ENCODE measurements at regions not wholly inside any gene's neighbourhood (a gene's known extent, or its start where the extent isn't known, plus 50 kb on each side); places are given as distances from the start of the nearest gene placed in this dataset.

- ATAC-seq (ENCODE audit: low read depth), result no peak
- Histone ChIP-seq H3K27ac (ENCODE audit: insufficient read depth, low read length) (no peak overlapping the region), H3K9me1 (ENCODE audit: insufficient read depth, low read length) (no peaks in the 10 kb centered on the region), H2BK20ac (ENCODE audit: low read depth, low read length) (no peak overlapping the region), H2BK120ac (ENCODE audit: low read depth, low read length) (no peak overlapping the region), H4K8ac (ENCODE audit: low read depth in 2 of 2, low read length in 2 of 2) (no peak overlapping the region), H3K4me2 (ENCODE audit: low read depth, low read length) (no peak overlapping the region), H3K4ac (ENCODE audit: low read depth, low read length) (no peak overlapping the region), H2AFZ (replicated peaks; ENCODE audit: low read length, poor library complexity) (no peak overlapping the region), H3K36me3 (ENCODE audit: control insufficient read depth, insufficient read depth, low read length) (no peaks in the 10 kb centered on the region), H4K5ac (ENCODE audit: low read depth, low read length) (no peak overlapping the region), H2BK5ac (ENCODE audit: low read depth, low read length, poor library complexity, severe bottlenecking) (no peak overlapping the region), H3K27me3 (ENCODE audit: control insufficient read depth, insufficient read depth, low read length) (no peaks in the 10 kb centered on the region), H3K14ac (replicated peaks; ENCODE audit: low read depth, low read length) (no peak overlapping the region), H2AK9ac (replicated peaks; ENCODE audit: low read depth, low read length, poor library complexity) (no peak overlapping the region), H3K9ac (ENCODE audit: low read depth, low read length) (no peak overlapping the region), H4K91ac (ENCODE audit: insufficient read depth, low read depth, low read length) (no peak overlapping the region), H3K79me1 (ENCODE audit: low read depth in 1 of 2, low read length in 2 of 2) (no peaks in the 10 kb centered on the region), H3K56ac (ENCODE audit: extremely low read depth, insufficient read depth, low read length) (no peak overlapping the region), H2BK15ac (ENCODE audit: low read depth, low read length) (no peak overlapping the region), H3K18ac (ENCODE audit: low read depth, low read length) (no peak overlapping the region), H3K4me3 (ENCODE audit: insufficient read depth, low read depth, low read length) (no peak overlapping the region), H3K9me3 (ENCODE audit: control insufficient read depth, insufficient read depth, low read length) (0 out of 2 replicates have a peak, but pooled peaks cover 2% of the 10 kb centered on the region), H4K20me1 (ENCODE audit: insufficient read depth, low read length) (no peaks in the 10 kb centered on the region), H3K4me1 (ENCODE audit: control insufficient read depth, insufficient read depth, low read length) (no peaks in the 10 kb centered on the region), H3K23ac (ENCODE audit: low read depth, low read length) (no peak overlapping the region), H2AK5ac (ENCODE audit: low read depth, low read length) (no peak overlapping the region)
- dilution Hi-C loops (cut with HindIII; ENCODE audit: low sequenced_read_pairs, unreplicated experiment) (no loop called here), in situ Hi-C loops (cut with MboI; ENCODE audit: low sequenced_read_pairs) (no loop called here), intact Hi-C loops (cut with micrococcal nuclease) (no loop called here)
- POLR2A ChIA-PET (ENCODE audit: unreplicated experiment), result no interaction called here
- WGBS, 2 experiments (ENCODE audit: extremely low coverage in 2 of 2, insufficient read length in 1 of 2), result no CpG with 5 or more reads among the region's 1 CpG
- CTCF ChIA-PET, result no interaction called here
- BruUV-seq (replicated peaks), result no TSS peak
- TF ChIP-seq FOS (IDR thresholded peaks at IDR 0.05; ENCODE audit: low read depth, low read length) (no peak), BHLHE40 (IDR thresholded peaks at IDR 0.05; ENCODE audit: low read depth, low read length) (no peak), SMC3 (IDR thresholded peaks at IDR 0.05; ENCODE audit: low read depth, low read length) (no peak), CTCF (conservative IDR thresholded peaks at IDR 0.05; ENCODE audit: low read depth, low read length) (no peak), ELK1 (IDR thresholded peaks at IDR 0.05; ENCODE audit: borderline replicate concordance, low read depth, low read length) (no peak), USF2 (IDR thresholded peaks at IDR 0.05; ENCODE audit: low read depth, low read length) (no peak), POLR2A (IDR thresholded peaks at IDR 0.05; ENCODE audit: low read depth, low read length) (no peak), NFE2L2 (IDR thresholded peaks at IDR 0.05; ENCODE audit: low read depth, low read length) (no peak), CEBPB (IDR thresholded peaks at IDR 0.05; ENCODE audit: low read depth, low read length) (no peak), MXI1 (IDR thresholded peaks at IDR 0.05; ENCODE audit: borderline replicate concordance, low read depth, low read length) (no peak), MAZ (IDR thresholded peaks at IDR 0.05; ENCODE audit: borderline replicate concordance, low read depth, low read length) (no peak)
- DNase-seq, result no peak
Observed at GRCh38 chr20:7264137-7264536, 496.7 kb downstream of the BMP2 start.
